ENCODE measurements at regions not wholly inside any gene's neighbourhood (a gene's known extent, or its start where the extent isn't known, plus 50 kb on each side); places are given as distances from the start of the nearest gene placed in this dataset.

GRCh38 chrX:137287191-137287590, 253.4 kb upstream of the GPR101 start:
- peaks cover 34% of the 10 kb centered on the region for H3K36me3 Mint-ChIP-seq
- Histone ChIP-seq H4K20me1 (ENCODE audit: low read depth) (no peaks in the 10 kb centered on the region), H3K9ac (no peak overlapping the region), H3K79me2 (ENCODE audit: low read depth) (no peaks in the 10 kb centered on the region), H3K36me3 (no peaks in the 10 kb centered on the region), H3F3A (ENCODE audit: low read depth) (no peaks in the 10 kb centered on the region), H3K27ac (no peak overlapping the region), H3K4me1 (no peaks in the 10 kb centered on the region), H3K4me3 (no peak overlapping the region), H2AFZ (replicated peaks) (no peak overlapping the region), H3K4me2 (no peak overlapping the region), H3K27me3 (no peaks in the 10 kb centered on the region), H3K9me3 (ENCODE audit: low read depth) (peaks cover 5% of the 10 kb centered on the region)
- no peak overlapping the region for H3K27ac Mint-ChIP-seq
- no peak for DNase-seq (ENCODE audit: low spot score)
- H3K27me3 Mint-ChIP-seq (ENCODE audit: insufficient read depth, low read depth), result no peaks in the 10 kb centered on the region
- no peak overlapping the region for H3K4me3 Mint-ChIP-seq
- TF ChIP-seq CTCF (IDR thresholded peaks at IDR 0.05) (no peak), EZH2 (IDR thresholded peaks at IDR 0.05) (no peak), EZH2phosphoT487 (IDR thresholded peaks at IDR 0.05) (no peak)
- peaks cover 21% of the 10 kb centered on the region for H3K4me1 Mint-ChIP-seq
- peaks cover 2% of the 10 kb centered on the region for H3K9me3 Mint-ChIP-seq

- Histone ChIP-seq H3K79me2 (ENCODE audit: low read depth) (no peaks in the 10 kb centered on the region), H3K9me3 (ENCODE audit: low read depth) (peaks cover 5% of the 10 kb centered on the region), H3K4me2 (no peak overlapping the region), H3K27me3 (no peaks in the 10 kb centered on the region), H2AFZ (replicated peaks) (no peak overlapping the region), H3K4me3 (no peak overlapping the region), H3K36me3 (no peaks in the 10 kb centered on the region), H4K20me1 (ENCODE audit: low read depth) (no peaks in the 10 kb centered on the region), H3K9ac (no peak overlapping the region), H3K27ac (no peak overlapping the region), H3K4me1 (no peaks in the 10 kb centered on the region), H3F3A (ENCODE audit: low read depth) (no peaks in the 10 kb centered on the region)
- DNase-seq (ENCODE audit: low spot score), result no peak
- no peak for TF ChIP-seq EZH2phosphoT487 (IDR thresholded peaks at IDR 0.05)
- no peak for TF ChIP-seq CTCF (IDR thresholded peaks at IDR 0.05)
- no peak for TF ChIP-seq EZH2 (IDR thresholded peaks at IDR 0.05)
- peaks cover 21% of the 10 kb centered on the region for H3K4me1 Mint-ChIP-seq
- no peaks in the 10 kb centered on the region for H3K27me3 Mint-ChIP-seq (ENCODE audit: insufficient read depth, low read depth)
- H3K4me3 Mint-ChIP-seq, result no peak overlapping the region
- H3K36me3 Mint-ChIP-seq, result peaks cover 33% of the 10 kb centered on the region
- peak overlapping the region; percentile 52 for H3K27ac Mint-ChIP-seq
- H3K9me3 Mint-ChIP-seq, result peaks cover 2% of the 10 kb centered on the region
These were observed 252.6 kb upstream of the GPR101 start for GRCh38 chrX:137286423-137286822.

- Mint-ChIP-seq H3K27me3 (ENCODE audit: insufficient read depth, low read depth) (no peaks in the 10 kb centered on the region), H3K4me3 (no peak overlapping the region), H3K27ac (no peak overlapping the region), H3K4me1 (peaks cover 32% of the 10 kb centered on the region), H3K9me3 (peaks cover 3% of the 10 kb centered on the region), H3K36me3 (peaks cover 16% of the 10 kb centered on the region)
- no peak for TF ChIP-seq EZH2phosphoT487 (IDR thresholded peaks at IDR 0.05)
- no peak for TF ChIP-seq CTCF (IDR thresholded peaks at IDR 0.05)
- TF ChIP-seq EZH2 (IDR thresholded peaks at IDR 0.05), result no peak
- Histone ChIP-seq H3K79me2 (ENCODE audit: low read depth) (no peaks in the 10 kb centered on the region), H3K4me2 (no peak overlapping the region), H2AFZ (replicated peaks) (no peak overlapping the region), H3K4me1 (peaks cover 11% of the 10 kb centered on the region), H3K9me3 (ENCODE audit: low read depth) (peaks cover 4% of the 10 kb centered on the region), H3K27ac (no peak overlapping the region), H3F3A (ENCODE audit: low read depth) (no peaks in the 10 kb centered on the region), H3K36me3 (no peaks in the 10 kb centered on the region), H3K9ac (no peak overlapping the region), H3K4me3 (no peak overlapping the region), H3K27me3 (no peaks in the 10 kb centered on the region), H4K20me1 (ENCODE audit: low read depth) (no peaks in the 10 kb centered on the region)
- DNase-seq (ENCODE audit: low spot score), result no peak
These were observed 245.0 kb upstream of the GPR101 start for GRCh38 chrX:137278825-137279224.
